HG03575 (cell line): ENCODE measurements at regions not wholly inside any gene's neighbourhood (a gene's known extent, or its start where the extent isn't known, plus 50 kb on each side); places are given as distances from the start of the nearest gene placed in this dataset.

Source experiments
- ATAC-seq: cut with Tn5 transposase; IDR thresholded peaks from one replicate; pipeline ENCODE4 v1.9.1; 2021; ENCODE audit not compliant: unreplicated experiment, insufficient number of reproducible peaks, low FRiP score; ENCODE audit errors: extremely low read depth

DNA sequence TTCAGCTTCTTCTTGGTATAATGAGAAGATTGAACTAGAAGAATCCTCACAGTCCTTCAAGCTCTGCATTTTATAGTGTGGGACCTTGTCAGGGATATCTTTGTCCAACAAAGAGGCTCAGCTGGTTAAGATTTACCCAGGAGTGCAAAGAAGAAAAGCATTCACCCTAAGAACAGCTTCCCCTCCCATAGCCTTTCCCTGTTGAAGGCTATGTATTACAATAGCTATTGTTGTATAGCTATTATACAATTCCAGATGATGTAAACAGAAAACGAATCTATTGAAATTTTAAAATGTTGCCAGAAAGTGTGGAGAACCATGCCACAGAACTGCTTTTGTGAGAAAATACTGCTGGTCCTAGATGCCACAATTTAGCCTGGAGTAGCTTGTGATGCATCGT lies 85.5 kb upstream of the CNKSR3 start:
- no peak for ATAC-seq

DNA sequence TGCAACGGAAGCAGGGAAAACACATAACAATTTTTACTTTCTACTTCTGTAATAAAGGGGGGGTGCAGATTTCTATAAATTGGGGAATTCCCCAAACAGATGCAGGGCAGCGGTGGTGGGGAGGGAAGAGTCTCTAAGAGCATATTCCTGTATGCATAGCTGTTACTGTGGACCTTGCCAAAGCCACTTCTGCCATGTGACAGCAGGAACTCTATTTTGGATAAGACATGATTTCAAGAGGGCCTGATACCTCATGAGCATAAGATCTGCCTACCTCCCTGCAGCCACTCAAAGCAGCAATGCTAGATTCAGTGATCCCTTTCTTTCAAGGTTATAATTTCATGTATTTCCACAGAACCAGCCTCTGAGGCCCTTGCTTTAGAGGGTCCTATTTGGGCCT lies 86.2 kb upstream of the CNKSR3 start:
- no peak for ATAC-seq

DNA sequence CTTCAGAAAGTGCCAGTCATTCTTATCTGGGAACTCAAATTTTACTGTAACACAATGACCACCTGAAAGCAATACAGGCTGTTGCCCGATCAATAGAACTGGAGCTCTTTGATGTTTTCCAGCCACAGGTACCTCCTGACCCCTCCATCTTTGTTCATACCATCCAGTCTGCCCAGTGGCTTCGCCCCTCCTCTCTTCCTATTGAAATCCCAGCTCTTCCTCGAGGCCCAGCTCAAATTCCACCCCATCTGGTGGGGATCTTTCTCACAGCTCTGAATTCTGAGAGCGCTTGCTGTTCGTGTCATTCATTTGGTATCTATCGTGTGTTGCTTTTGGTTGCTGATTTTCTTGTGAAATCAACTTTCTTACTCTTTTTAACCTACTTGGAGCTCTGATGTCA lies 87.9 kb upstream of the CNKSR3 start:
- no peak for ATAC-seq

DNA sequence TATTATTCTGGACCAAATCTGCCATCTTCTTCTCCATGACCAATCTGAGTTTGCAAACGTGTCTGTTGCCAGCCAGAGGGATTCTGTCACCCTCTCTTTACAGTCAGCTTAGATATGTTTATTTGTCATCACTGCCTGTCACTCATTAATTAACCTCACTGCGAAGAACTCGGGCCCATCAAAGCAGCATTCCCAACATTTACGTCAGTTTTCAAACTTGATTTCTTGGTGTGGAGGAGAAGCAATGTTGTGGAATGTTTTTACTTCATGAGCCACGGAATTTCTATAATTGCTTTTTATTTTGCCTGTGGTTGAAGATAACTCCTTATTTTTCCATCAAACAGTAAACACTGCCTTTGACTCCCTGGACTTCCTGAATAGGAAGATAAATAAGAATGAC lies 91.8 kb upstream of the CNKSR3 start:
- ATAC-seq = no peak

DNA sequence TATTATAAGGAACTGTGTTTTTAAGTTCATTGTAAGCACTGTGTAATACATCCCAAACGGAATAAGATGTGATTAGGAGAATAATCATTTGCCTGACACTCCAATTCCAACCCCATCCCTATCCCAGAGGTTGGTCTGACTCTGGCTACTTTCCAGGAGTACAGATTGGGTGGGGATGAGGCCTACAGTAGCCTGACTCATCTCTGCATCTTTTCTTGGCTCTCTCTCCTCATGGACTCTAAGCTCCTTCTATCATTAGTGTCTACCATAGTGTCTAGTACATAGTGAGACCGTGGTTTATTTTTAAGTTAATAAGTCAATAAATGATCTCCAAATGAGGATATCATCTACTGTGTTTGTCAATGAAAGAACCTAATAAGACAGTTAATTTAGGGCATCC lies 92.2 kb upstream of the CNKSR3 start:
- no peak for ATAC-seq

DNA sequence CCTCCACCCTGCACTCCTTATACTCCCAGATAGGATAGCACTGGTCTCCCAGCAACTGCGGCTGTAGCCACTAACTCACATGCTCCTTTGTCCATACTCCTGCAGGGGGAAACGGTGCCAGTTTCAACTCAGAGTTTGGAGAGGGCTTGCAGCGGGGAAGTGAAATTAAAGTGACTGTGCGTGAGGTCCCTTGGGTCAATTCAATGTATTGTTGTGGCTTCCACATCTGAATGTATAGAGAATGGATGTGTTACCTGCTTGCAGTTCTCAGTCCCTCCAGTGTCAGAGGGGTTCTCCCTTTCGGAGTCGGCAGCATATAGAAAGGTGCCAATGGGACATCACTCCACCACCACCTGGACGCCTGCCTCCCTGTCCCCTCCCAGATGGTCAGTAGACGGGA lies 93.6 kb upstream of the CNKSR3 start:
- no peak for ATAC-seq

DNA sequence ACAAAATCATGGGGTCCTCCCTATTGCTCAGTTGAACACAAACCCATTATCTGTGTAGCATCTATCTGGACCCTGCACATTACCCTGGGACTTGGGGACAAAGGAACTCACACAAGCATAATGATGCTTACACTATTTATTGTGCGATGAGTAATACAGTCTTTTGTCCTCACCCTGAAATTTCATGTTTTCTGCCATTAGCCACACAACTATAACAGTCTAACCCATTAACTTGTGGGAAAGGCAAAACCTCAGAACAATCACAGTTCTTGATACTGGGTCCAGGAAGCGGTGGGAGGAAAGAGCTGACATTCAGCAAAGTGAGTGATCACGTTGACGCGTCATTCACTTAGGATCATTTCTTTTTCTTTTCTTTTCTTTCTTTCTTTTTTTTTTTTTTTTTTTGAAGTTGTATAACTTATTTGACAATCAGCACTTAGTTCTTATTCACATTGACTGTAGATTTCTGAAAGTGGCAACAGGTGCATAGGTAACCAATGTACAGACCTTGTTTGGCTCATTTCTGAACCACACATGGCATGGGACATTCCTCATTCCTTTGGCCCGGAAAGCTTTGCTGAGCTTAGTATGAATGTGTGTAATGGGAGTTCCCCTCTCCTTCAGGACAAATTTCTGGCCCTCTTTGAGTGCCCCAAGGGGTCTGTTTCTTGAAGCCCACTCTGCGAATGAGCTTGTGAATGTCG lies 94.8 kb upstream of the CNKSR3 start:
- ATAC-seq = peak; percentile 45

DNA sequence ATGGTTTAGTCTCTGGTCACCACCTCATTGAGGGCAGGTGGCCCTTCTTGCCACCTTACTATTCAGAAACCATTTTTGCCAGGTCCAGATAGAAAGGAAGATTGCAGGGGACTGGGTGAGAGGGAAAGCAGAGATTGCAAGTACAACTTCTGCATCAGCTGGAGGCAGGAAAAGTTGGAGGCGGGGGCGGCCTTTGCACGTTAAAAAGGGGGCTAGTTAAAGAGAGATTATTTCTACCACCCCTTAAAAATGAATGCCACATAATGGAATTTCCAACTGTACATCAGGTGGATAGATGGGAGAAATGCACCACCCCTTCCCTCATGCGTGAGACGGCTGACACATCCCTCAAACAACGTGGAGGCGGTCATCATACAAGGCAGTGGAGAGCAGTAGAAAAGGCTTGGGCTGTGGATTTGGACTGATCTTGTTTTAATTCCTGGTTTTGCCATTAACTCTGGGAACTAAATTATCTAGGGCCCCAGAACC lies 95.4 kb upstream of the CNKSR3 start:
- ATAC-seq = no peak

DNA sequence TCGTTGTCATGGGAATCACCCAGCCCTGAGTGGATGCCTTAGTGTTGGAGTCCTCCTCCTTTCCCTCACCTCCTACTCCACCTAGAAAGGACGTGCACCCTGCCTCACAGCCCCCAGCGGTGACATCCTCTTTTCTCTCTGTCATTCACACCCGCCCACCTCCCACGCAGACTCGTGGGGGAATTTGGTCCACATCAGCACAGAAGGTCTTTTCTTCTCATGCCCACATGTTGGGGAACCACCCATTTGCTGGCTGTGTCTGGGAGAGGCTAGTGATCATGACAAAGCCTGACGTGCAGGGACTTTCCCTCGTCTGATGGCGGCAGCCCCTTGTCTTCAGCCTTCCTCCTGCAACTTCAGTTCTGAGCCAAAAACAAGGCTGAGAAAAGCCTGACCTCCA lies 96.0 kb upstream of the CNKSR3 start:
- ATAC-seq = peak; percentile 64

DNA sequence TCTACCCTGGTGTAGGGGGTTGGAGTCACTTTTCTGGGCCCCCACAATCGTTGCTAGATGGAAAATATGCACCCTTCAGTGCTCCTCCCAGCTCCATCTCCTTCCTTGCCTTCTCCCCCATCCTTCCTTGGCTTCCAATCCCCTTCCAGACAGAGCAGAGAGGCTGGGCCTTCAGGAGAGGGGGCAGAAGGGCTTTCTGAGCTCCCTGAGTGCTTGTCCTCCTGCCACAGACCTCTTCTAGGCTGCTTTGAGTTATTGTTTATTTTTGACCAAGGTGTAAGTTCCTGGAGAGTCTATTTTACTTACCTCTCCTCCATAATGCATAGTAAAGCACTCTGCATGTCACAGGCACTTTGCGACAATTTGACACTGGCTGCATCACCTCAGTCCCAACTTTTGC lies 96.4 kb upstream of the CNKSR3 start:
- no peak for ATAC-seq

DNA sequence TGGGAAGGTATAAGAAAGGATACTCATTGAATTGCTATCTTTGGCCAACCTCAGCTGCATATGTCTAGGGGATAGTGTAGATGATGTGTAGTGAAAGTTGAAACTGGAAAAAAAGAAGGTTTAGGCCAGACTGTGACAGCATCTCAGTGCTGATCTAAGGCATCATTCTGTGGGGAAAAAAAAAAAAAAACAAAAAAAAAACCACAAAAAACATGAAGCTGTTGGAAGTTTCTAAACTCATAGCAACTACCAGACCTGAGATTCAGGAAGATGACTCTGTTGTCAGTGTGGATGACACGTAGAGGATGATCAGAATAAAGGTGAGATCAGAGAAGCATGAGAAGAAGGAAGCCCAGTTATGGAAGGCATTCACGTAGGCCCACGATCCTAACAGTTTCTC lies 100.8 kb upstream of the CNKSR3 start:
- ATAC-seq = no peak

DNA sequence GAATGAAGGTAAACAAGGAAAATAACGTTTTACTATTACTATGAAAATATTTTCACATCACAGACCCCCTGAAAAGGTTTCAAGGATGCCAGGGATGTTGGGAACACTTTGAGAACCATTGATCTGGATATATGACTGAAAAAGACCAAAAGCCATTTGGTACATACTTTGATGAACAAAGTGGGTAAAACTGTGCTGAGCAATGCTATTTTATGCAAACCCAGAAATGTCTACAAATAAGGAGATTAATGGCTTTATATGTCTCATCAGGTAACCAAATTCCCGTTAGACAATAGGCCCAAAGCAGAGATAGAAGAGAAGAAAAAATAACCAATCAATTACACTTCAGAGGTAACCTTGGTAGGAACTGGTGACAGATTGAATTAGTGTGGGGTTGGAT lies 101.4 kb upstream of the CNKSR3 start:
- ATAC-seq = no peak

DNA sequence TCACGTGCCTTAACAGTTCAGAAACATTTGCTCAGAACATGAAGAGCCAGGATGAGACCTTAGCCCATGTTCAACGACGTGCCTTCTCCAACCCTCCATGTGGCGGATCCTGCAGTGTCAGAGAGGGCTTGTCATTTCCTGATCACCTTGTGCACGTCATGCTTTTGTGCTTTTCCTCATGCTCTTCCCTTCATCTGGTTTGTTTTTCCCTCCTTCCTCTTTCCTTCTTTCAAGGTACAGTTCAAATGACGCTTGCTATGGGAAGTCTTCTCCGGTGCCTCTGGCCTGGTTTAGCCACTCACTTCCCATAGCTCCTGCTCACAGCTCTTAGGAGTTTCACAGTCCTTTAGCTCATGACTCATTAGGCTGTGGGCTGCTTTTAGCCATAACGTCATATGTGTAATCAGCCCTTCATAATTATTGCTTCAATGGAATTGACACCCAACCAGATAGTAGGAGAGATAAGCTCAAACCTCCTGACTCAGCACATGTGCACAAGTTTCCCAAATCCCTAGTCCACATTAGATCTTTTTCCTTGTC lies 102.7 kb upstream of the CNKSR3 start:
- no peak for ATAC-seq

DNA sequence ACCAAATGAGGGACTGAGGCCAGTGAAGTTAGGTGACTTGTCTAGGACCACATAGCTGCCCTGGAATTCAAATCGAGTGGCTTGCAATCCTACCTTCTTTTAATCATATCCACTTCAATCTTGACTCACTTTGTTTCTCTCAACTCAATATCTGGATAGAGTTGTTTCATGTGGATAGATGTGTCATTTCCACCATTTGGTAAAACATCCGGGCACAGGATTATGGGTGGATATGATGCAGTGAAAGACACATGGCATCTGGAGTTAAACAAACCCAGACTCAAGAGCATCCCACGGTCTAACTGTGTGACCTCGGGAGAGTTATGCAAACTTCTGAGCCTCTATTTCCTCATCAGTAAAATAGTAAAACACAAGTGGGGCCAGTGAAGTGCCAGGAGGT lies 103.6 kb upstream of the CNKSR3 start:
- no peak for ATAC-seq

DNA sequence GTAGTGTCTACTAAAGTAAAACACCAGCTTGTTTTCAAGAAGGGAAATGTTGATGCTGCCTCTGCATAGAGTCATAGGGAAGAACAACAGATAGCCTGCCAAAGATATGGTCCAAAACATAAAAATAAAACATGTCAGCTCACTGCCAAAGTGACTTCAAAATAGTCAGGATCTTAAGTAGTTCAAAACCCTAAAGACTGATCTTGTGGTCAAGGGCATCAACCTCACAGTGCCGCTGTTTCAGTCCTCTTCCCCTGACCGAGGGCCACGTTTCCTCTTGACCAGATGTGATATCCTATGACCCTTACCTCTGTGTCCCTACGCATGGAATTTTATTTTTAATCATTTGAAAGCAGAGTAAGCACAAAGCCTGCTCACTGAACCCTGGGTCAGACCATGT lies 104.2 kb upstream of the CNKSR3 start:
- no peak for ATAC-seq

DNA sequence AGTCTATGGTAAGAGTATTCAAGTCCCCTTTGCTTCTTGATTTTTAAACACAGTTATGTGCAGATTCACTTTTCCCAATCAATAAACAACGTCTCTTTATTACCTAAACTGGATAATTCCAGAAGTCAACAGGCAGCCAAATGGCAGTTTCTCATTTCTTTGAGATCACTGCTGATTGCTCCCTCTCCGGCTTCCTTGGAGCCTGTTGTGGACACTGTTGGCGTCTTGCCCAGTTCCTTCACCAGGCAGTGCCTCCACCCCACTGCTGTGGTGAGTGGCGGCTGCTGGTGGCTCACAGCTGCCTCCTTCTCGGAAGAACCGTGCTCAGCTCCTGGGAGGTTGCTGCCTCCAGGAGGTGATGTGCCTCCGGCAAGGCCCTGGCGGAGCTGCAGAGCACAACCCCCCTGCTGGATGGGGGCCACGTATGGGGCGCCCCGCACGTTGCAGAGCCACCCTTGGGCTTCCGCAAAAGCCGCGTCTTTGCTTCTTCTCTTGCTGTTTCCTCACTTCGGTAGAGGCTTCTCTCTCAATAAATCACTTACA lies 105.1 kb upstream of the CNKSR3 start:
- no peak for ATAC-seq

DNA sequence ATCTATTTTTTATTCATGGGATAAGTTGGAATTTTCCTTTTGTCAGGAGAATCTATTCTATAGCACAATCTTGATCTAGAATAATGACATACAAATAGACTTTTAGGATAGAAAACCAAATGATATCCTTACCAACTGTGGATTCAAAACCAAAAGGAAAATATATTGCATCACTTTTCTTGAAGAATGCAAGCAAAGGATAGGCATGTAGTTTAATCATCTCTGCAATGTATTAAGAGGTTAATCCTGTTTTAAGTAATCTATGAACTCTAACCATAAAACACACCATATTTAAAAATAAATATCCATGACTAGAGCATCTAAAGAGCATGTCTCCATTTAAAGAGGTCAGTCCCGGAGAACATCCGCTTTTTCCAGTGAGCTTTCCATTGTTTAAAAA lies 106.7 kb upstream of the CNKSR3 start:
- ATAC-seq = no peak

DNA sequence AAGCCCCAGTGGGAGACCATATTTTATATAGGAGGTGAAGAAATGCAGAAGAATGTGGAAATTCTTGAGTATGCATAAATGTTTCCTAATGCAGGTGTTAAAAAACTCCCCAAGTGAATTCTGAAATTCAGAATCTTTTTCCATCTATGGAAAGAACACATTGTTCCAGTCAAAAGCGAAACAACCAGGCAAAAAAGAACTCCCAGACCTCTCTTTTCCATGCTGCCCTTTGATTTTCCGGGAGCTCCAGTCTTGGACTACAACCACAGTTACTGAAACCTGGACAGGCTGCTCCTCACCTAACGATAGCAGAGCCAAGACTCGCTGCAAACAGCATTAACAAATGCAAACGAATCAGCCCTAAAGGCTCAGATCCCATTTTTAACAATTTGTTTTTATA lies 108.7 kb upstream of the CNKSR3 start:
- ATAC-seq = no peak

DNA sequence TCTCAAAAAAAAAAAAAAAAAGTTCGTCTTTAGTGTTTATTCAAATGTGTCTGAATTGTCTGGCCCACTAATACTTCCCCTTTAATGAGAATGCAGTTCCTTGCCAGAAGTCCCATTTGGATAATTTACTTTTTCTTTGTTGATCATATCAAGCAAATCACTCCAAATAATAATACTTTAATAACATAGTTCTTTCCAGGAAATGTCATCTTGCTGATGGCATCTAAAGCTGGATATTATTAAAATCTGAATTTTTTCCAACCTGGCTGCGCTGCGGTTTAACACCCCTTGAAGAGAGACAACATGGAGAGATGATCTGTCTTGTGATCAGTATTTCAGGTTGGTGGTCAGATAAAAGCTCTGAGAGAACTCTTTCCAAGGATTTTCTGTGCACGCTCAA lies 111.2 kb upstream of the CNKSR3 start:
- no peak for ATAC-seq

DNA sequence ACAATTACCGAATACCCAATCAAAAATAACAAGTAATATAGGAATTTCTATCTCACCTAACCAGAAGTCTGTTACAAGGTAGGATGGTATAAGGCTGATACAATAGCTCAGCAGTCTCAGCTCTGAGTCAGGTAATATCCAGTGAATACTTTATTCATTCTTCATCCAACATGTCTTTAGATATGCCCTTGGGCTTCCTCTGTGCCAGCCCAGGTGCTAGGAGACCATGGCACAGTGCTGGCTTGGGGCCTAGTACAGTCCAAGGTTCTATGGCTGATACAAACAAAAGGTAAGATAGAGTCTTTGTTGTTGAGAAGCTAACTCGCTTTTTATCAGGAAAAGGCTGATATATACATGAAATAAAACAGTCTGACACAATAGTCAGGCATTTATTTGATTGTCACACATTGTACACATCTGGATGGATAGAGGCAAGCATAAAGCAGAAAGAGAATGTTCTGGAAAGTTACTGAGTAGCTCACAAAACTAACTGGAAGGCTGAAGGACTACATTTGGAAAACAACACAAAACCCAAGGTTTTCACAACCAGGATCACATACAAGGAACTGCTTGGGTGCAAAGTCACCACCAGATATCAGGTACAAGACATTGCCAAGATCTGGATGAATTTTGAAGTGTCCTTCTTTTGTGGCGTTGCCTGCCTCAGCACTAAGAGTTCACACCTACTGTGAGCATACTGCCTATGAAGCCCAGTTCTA lies 110.4 kb upstream of the SCAF8 start:
- no peak for ATAC-seq
